GM19397 (cell line): ENCODE measurements at regions not wholly inside any gene's neighbourhood (a gene's known extent, or its start where the extent isn't known, plus 50 kb on each side); places are given as distances from the start of the nearest gene placed in this dataset.
"Not testable (repeated sequence)": the region's sequence is repeated elsewhere in the genome, so short reads cannot be mapped to it uniquely, and the experiment has no call there.

Experiments
- ATAC-seq: cut with Tn5 transposase; IDR thresholded peaks from one replicate; pipeline ENCODE4 v1.9.1; 2021; ENCODE audit warnings: mild to moderate bottlenecking, moderate library complexity; ENCODE audit not compliant: unreplicated experiment

DNA sequence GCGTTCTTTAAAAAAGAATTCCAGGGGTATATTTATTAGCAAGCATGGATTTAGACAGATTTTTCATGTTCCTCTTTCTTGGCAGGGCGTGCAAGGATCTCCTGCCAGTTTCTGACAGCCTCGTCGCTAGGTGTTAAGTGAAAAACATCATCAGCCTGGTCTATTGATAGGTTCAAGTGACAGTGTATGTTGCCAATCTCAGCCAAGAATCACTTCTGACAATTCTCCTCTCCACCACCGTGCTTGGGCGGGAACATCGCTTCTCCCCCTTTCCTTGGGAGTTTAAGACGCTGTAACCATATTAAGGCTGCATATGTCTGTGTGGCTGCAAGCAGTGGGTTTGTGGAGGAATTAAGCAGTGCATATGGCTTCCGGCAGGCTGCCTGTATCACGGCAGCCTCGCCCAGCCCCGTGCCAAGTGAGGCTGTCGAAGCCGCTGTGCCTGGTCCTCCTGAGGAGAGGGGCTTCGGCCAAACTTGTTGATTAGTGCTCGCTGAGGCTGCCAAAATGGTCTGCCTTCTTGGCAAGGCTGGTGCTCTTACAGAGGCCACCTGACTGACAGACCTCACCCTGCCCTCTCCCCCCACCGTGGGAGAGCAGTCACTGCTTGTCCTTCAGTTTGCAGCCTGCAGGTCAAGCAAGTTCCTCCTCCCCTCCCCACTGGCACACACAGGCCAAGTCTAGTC lies 132.2 kb upstream of the MPHOSPH6 start:
- ATAC-seq = no peak

GRCh38 chr16:82301146-82301755 lies 131.2 kb upstream of the MPHOSPH6 start:
- no peak for ATAC-seq

- no peak for ATAC-seq
Observed at GRCh38 chr16:82300374-82300951, 130.4 kb upstream of the MPHOSPH6 start.

- no peak for ATAC-seq
Observed at GRCh38 chr16:82298472-82298871, 128.4 kb upstream of the MPHOSPH6 start.

DNA sequence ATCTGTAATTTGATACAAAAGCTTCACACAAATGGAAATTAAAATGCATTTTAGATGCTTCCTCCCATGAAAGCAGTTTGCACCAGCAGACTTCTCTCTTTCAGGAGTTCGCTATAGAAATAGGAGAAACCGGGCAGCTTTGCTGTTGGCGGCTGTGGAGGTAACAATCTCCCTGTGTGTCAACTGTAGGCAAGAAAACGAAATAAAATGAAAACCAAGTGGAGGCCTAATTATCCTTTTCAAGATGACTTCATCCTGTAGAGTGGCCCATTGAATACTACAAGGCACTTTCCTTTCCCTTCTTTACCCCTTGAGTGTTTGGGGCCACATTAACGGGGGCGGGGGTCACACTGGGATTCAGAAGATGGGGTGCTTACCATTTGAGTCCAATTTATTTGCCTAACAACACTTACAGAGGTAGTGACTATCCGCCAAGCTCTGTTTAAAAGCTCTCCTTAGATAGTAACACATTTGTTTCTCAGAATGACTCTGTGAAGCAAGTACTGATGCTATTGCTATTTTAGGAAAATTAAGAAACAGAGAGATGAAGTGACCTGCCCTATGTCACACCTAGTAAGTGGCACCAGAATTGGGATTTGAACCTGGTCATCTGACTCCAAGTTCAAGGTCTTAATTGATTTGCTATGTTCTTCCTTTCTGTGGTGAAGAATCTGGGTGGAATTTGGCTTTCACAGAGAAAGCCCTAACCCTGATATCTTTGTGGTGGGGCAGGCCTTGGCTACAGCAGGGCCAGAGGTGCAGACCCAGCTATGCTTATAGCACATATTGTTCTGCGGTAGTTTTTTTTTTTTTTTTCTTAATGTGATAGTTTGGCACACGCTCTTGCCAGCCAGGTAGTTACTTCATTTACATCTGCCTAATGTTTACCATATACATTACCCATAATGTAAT lies 125.5 kb upstream of the MPHOSPH6 start:
- ATAC-seq = no peak

DNA sequence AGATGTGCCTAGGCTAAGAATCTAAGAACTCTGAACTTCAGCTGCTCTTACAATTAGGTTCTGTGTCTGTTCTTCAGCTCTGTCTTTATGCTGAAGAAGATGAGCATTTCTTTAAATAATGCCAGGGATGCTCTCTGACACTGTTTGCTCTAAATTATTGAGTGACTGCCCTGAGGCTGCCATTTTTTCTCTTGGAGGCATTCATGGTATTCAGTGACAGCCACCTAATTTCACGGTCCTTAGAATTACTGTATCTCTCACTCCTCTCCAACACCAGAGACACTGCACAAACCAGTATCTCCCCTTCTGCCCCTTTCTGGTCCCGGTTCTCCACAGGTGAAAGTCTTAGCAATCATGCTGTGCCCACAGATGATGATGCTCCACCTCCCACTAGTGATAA lies 123.6 kb upstream of the MPHOSPH6 start:
- ATAC-seq = no peak

DNA sequence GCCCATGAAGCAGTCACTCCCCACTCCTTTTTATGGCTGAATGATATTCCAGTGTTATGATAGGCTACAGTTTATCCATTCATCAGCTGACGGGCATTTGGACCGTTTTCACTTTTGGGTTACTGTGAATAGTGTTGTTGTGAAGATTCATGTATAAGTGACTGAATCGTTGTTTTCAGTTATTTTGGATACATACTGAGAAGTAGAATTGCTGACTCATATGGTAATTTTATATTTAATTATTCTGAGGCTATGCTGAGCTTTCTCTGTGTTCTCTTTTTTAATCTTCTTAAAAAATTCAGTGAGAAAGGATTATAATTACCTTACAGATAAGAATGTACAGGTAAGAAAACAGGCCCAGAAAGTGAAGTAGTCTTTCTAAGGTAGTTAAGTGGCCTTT lies 117.9 kb upstream of the MPHOSPH6 start:
- ATAC-seq = no peak

GRCh38 chr16:82282662-82283061 lies 112.6 kb upstream of the MPHOSPH6 start:
- ATAC-seq = no peak

GRCh38 chr16:82281544-82281943 lies 111.5 kb upstream of the MPHOSPH6 start:
- ATAC-seq = no peak

DNA sequence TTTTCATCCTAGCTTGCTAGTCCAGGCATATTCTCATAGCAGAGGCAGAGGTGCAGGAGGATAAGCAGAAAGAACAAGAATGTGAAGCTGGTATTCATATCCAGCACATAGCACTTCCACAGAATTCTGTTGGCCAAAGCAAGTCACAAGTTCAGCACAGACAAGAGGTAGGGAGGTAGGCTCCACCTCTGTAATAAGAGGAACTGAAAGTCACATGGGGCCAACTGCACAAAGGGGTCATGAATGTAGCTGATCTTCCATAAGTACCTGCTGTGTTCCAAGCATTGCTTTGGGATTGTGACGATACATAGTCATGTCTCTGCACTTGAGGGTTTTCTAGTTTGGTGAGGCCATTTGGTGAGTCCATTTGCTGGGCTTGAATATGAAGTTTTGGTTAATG lies 110.8 kb upstream of the MPHOSPH6 start:
- no peak for ATAC-seq

DNA sequence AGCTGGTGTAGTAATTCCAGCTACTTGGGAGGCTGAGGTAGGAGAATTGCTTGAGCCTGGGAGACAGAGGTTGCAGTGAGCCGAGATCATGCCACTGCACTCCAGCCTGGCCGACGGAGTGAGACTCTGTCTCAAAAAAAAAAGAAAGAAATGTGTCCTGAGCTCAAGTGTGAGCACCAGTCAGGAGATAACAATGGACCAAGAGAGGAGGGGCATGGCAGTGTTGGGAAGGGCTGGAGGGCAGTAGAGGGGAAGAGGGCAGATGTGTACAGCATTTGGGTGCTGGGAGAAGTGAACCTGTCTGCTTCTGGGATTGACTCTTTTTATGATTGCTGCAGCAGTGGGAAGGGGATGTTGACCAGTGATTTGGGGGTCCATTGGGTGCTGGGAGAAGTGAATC lies 105.3 kb upstream of the MPHOSPH6 start:
- not testable (repeated sequence) for ATAC-seq

DNA sequence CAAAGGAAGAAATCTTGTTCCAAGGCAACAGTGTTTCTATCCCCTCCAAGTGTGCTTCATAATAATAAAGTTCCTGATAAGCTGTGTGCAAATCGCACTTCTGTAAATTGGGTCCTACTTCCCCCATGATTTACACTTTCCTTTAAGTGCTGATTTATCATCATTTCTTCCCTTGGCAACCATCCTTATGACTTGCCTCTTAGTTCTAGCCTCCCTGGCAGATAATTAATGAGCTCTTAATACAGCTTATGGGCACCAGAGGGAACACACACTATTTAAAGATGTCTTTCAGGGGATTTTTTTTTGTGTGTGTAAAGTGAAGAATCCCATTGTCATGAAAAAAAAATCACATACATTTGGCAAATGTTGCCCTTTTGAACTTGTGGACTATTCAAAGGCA lies 101.6 kb upstream of the MPHOSPH6 start:
- no peak for ATAC-seq

GRCh38 chr16:82267675-82268074 lies 97.7 kb upstream of the MPHOSPH6 start:
- not testable (repeated sequence) for ATAC-seq

GRCh38 chr16:82265809-82266208 lies 95.8 kb upstream of the MPHOSPH6 start:
- ATAC-seq = no peak

GRCh38 chr16:82264756-82265155 lies 94.7 kb upstream of the MPHOSPH6 start:
- no peak for ATAC-seq

GRCh38 chr16:82263521-82264143 lies 93.6 kb upstream of the MPHOSPH6 start:
- ATAC-seq = peak; percentile 61

GRCh38 chr16:82262244-82262643 lies 92.2 kb upstream of the MPHOSPH6 start:
- ATAC-seq = no peak

- ATAC-seq = no peak
Observed at GRCh38 chr16:82260212-82260795, 90.3 kb upstream of the MPHOSPH6 start.

DNA sequence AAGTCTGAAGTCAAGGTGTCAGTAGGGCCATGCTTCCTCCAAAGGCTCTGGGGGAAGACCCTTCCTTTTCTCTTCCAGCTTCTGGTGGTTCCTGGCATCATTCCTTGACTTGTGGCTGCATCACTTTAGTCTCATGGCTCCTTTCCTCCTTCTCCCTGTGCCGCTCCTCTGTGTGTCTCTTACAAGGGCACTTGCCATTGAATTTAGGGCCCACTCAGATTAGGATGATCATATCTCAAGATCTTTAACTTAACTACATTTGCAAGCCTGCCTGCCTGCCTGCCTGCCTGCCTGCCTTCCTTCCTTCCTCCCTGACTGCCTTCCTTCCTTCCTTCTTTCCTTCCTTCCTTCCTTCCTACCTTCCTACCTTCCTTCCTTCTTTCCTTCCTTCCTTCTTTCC lies 89.7 kb upstream of the MPHOSPH6 start:
- ATAC-seq = no peak

GRCh38 chr16:82257990-82258389 lies 88.0 kb upstream of the MPHOSPH6 start:
- no peak for ATAC-seq

GRCh38 chr16:82252582-82252981 lies 82.6 kb upstream of the MPHOSPH6 start:
- ATAC-seq = no peak
